Stimulated activated naive B cell treated with anti-CD40 and anti-IgM and Interleukin-4, amounts not matched to agents 10 μg/mL and 1 μg/mL and 100 μg/mL, for 72 hours (primary cell): ENCODE measurements at regions not wholly inside any gene's neighbourhood (a gene's known extent, or its start where the extent isn't known, plus 50 kb on each side); places are given as distances from the start of the nearest gene placed in this dataset.

Experiments
- ATAC-seq, 2 donors: fragments of 150-1000 bp; cut with Tn5 transposase; replicated peaks; 2 replicates each; pipeline ENCODE4 v1.10.0; 2021; ENCODE audit warnings: moderate library complexity in 1 of 2
- DNase-seq: peaks from one replicate; pipeline ENCODE4 v3.0.0; 2021
- H3K27ac Mint-ChIP-seq: one replicate; pipeline ENCODE4 v1.8.0; 2022; ENCODE audit warnings: mild to moderate bottlenecking, mixed read lengths
- H3K27me3 Mint-ChIP-seq, 2 donors: one replicate each; pipeline ENCODE4 v1.8.0; 2022; ENCODE audit warnings: mixed read lengths in 2 of 2
- H3K36me3 Mint-ChIP-seq, 2 donors: one replicate each; pipeline ENCODE4 v1.8.0; 2022; ENCODE audit warnings: mixed read lengths in 2 of 2, mild to moderate bottlenecking in 1 of 2
- H3K4me1 Mint-ChIP-seq, 2 donors: one replicate each; pipeline ENCODE4 v1.8.0; 2022; ENCODE audit warnings: mixed read lengths in 2 of 2, mild to moderate bottlenecking in 1 of 2
- H3K4me3 Mint-ChIP-seq, 2 donors: one replicate each; pipeline ENCODE4 v1.8.0; 2022; ENCODE audit warnings: mild to moderate bottlenecking in 2 of 2, mixed read lengths in 2 of 2, moderate library complexity in 1 of 2
- H3K9me3 Mint-ChIP-seq, 2 donors: one replicate each; pipeline ENCODE4 v1.8.0; 2022; ENCODE audit warnings: mixed read lengths in 2 of 2, mild to moderate bottlenecking in 1 of 2

- H3K4me1 Mint-ChIP-seq = peaks cover 53 to 79% of the 10 kb centered on the region in 2 donors
- ATAC-seq = no peak
- H3K36me3 Mint-ChIP-seq = no peaks in the 10 kb centered on the region
- no peak for DNase-seq
- peaks cover 4 to 5% of the 10 kb centered on the region in 2 donors for H3K27me3 Mint-ChIP-seq
- peaks cover 0 to 1% of the 10 kb centered on the region in 2 donors for H3K9me3 Mint-ChIP-seq
- H3K27ac Mint-ChIP-seq = no peak overlapping the region
- H3K4me3 Mint-ChIP-seq = no peak overlapping the region
These were observed 104.2 kb downstream of the FASLG start for GRCh38 chr1:172763057-172763456.

- no peak overlapping the region for H3K4me3 Mint-ChIP-seq
- peak overlapping the region; percentile 79 for H3K27ac Mint-ChIP-seq
- ATAC-seq = peak; percentile 76 to 88
- peaks cover 53 to 71% of the 10 kb centered on the region in 2 donors for H3K4me1 Mint-ChIP-seq
- H3K36me3 Mint-ChIP-seq = no peaks in the 10 kb centered on the region
- peaks cover 0 to 1% of the 10 kb centered on the region in 2 donors for H3K9me3 Mint-ChIP-seq
- peak; percentile 53 for DNase-seq
- H3K27me3 Mint-ChIP-seq = peaks cover 0 to 5% of the 10 kb centered on the region in 2 donors
These were observed 105.5 kb downstream of the FASLG start for GRCh38 chr1:172764378-172764777.

- Mint-ChIP-seq H3K27ac (no peak overlapping the region), H3K27me3 (no peaks in the 10 kb centered on the region), H3K4me3 (no peak overlapping the region), H3K4me1 (peaks cover 48 to 63% of the 10 kb centered on the region in 2 donors), H3K9me3 (no peaks in the 10 kb centered on the region), H3K36me3 (no peaks in the 10 kb centered on the region)
- ATAC-seq = peak; percentile 38 to 52
- DNase-seq = no peak
These were observed 107.6 kb downstream of the FASLG start for GRCh38 chr1:172766462-172766861.

GRCh38 chr1:172770071-172770470 is 111.2 kb downstream of the FASLG start:
- no peak overlapping the region for H3K4me3 Mint-ChIP-seq
- peak overlapping the region; percentile 1 for H3K27ac Mint-ChIP-seq
- DNase-seq (no peak), ATAC-seq (peak; percentile 31 to 53)
- no peaks in the 10 kb centered on the region for H3K36me3 Mint-ChIP-seq
- H3K27me3 Mint-ChIP-seq = no peaks in the 10 kb centered on the region
- peaks cover 19 to 27% of the 10 kb centered on the region in 2 donors for H3K4me1 Mint-ChIP-seq
- no peaks in the 10 kb centered on the region for H3K9me3 Mint-ChIP-seq

- Mint-ChIP-seq H3K36me3 (no peaks in the 10 kb centered on the region), H3K27me3 (no peaks in the 10 kb centered on the region), H3K4me3 (no peak overlapping the region), H3K27ac (no peak overlapping the region), H3K9me3 (no peaks in the 10 kb centered on the region), H3K4me1 (peaks cover 13 to 28% of the 10 kb centered on the region in 2 donors)
- ATAC-seq = no peak
- DNase-seq = no peak
These were observed 115.7 kb downstream of the FASLG start for GRCh38 chr1:172774561-172774960.

GRCh38 chr1:172775606-172776005 is 116.7 kb downstream of the FASLG start:
- ATAC-seq (no peak), DNase-seq (no peak)
- H3K27ac Mint-ChIP-seq = no peak overlapping the region
- H3K36me3 Mint-ChIP-seq = no peaks in the 10 kb centered on the region
- no peaks in the 10 kb centered on the region for H3K9me3 Mint-ChIP-seq
- H3K4me1 Mint-ChIP-seq = peaks cover 8 to 26% of the 10 kb centered on the region in 2 donors
- no peaks in the 10 kb centered on the region for H3K27me3 Mint-ChIP-seq
- no peak overlapping the region for H3K4me3 Mint-ChIP-seq

GRCh38 chr1:172776071-172776470 is 117.2 kb downstream of the FASLG start:
- no peak overlapping the region for H3K4me3 Mint-ChIP-seq
- no peaks in the 10 kb centered on the region for H3K36me3 Mint-ChIP-seq
- peaks cover 8 to 29% of the 10 kb centered on the region in 2 donors for H3K4me1 Mint-ChIP-seq
- H3K9me3 Mint-ChIP-seq = no peaks in the 10 kb centered on the region
- no peak overlapping the region for H3K27ac Mint-ChIP-seq
- no peak for DNase-seq
- H3K27me3 Mint-ChIP-seq = no peaks in the 10 kb centered on the region
- no peak for ATAC-seq

- Mint-ChIP-seq H3K27me3 (no peaks in the 10 kb centered on the region), H3K4me1 (peaks cover 18 to 46% of the 10 kb centered on the region in 2 donors), H3K4me3 (no peak overlapping the region), H3K27ac (no peak overlapping the region), H3K36me3 (peaks cover 1 to 2% of the 10 kb centered on the region in 2 donors), H3K9me3 (peaks cover under 1 to 2% of the 10 kb centered on the region in 2 donors)
- no peak for ATAC-seq
- DNase-seq = no peak
These were observed 118.9 kb downstream of the FASLG start for GRCh38 chr1:172777767-172778166.

GRCh38 chr1:172778456-172779455 is 119.9 kb downstream of the FASLG start:
- no peak overlapping the region for H3K4me3 Mint-ChIP-seq
- DNase-seq = no peak
- H3K27me3 Mint-ChIP-seq = no peaks in the 10 kb centered on the region
- peaks cover 5% of the 10 kb centered on the region in 2 donors for H3K9me3 Mint-ChIP-seq
- no peak overlapping the region for H3K27ac Mint-ChIP-seq
- ATAC-seq = peak; percentile 64 to 66
- peaks cover 4 to 6% of the 10 kb centered on the region in 2 donors for H3K36me3 Mint-ChIP-seq
- peaks cover 18 to 48% of the 10 kb centered on the region in 2 donors for H3K4me1 Mint-ChIP-seq

GRCh38 chr1:172779491-172779890 is 120.6 kb downstream of the FASLG start:
- H3K27me3 Mint-ChIP-seq = no peaks in the 10 kb centered on the region
- no peak for DNase-seq
- H3K36me3 Mint-ChIP-seq = peaks cover 4 to 6% of the 10 kb centered on the region in 2 donors
- peaks cover 5% of the 10 kb centered on the region in 2 donors for H3K9me3 Mint-ChIP-seq
- H3K4me1 Mint-ChIP-seq = peaks cover 18 to 48% of the 10 kb centered on the region in 2 donors
- H3K27ac Mint-ChIP-seq = no peak overlapping the region
- ATAC-seq = no peak
- no peak overlapping the region for H3K4me3 Mint-ChIP-seq

GRCh38 chr1:172781513-172782140 is 122.7 kb downstream of the FASLG start:
- H3K36me3 Mint-ChIP-seq = peaks cover 4 to 6% of the 10 kb centered on the region in 2 donors
- peak overlapping the region; percentile 6 for H3K27ac Mint-ChIP-seq
- peaks cover 5% of the 10 kb centered on the region in 2 donors for H3K9me3 Mint-ChIP-seq
- DNase-seq (peak; percentile 14), ATAC-seq (peak; percentile 86 to 91)
- no peaks in the 10 kb centered on the region for H3K27me3 Mint-ChIP-seq
- peaks cover 21 to 57% of the 10 kb centered on the region in 2 donors for H3K4me1 Mint-ChIP-seq
- peak overlapping the region in 1 of 2 donors; percentile 2 for H3K4me3 Mint-ChIP-seq

GRCh38 chr1:172789840-172790239 is 130.9 kb downstream of the FASLG start:
- Mint-ChIP-seq H3K36me3 (no peaks in the 10 kb centered on the region), H3K4me1 (peaks cover 3 to 14% of the 10 kb centered on the region in 2 donors), H3K4me3 (no peak overlapping the region), H3K27ac (no peak overlapping the region), H3K27me3 (no peaks in the 10 kb centered on the region), H3K9me3 (no peaks in the 10 kb centered on the region)
- ATAC-seq (no peak), DNase-seq (no peak)

GRCh38 chr1:172790245-172790644 is 131.3 kb downstream of the FASLG start:
- Mint-ChIP-seq H3K27me3 (no peaks in the 10 kb centered on the region), H3K36me3 (no peaks in the 10 kb centered on the region), H3K4me1 (peaks cover 3 to 14% of the 10 kb centered on the region in 2 donors), H3K4me3 (no peak overlapping the region), H3K9me3 (no peaks in the 10 kb centered on the region), H3K27ac (no peak overlapping the region)
- DNase-seq = no peak
- no peak for ATAC-seq

- DNase-seq (no peak), ATAC-seq (no peak)
- Mint-ChIP-seq H3K27ac (no peak overlapping the region), H3K4me3 (no peak overlapping the region), H3K9me3 (no peaks in the 10 kb centered on the region), H3K4me1 (peaks cover 0 to 6% of the 10 kb centered on the region in 2 donors), H3K27me3 (no peaks in the 10 kb centered on the region), H3K36me3 (no peaks in the 10 kb centered on the region)
These were observed 134.9 kb downstream of the FASLG start for GRCh38 chr1:172793823-172794222.
